Stimulated activated CD4-positive, alpha-beta T cell treated with anti-CD3 and anti-CD28 coated beads, Interleukin-12 subunit alpha, Interleukin-12 subunit beta, amount 100 ng/mL, for 24 hours (primary cell): ENCODE measurements at regions not wholly inside any gene's neighbourhood (a gene's known extent, or its start where the extent isn't known, plus 50 kb on each side); places are given as distances from the start of the nearest gene placed in this dataset.

Source experiments
- DNase-seq, 2 experiments: peaks; one replicate each; pipeline ENCODE4 v3.0.0-alpha.2; 2020; ENCODE audit warnings: low read depth in 2 of 2

- no peak for DNase-seq
These were observed 162.5 kb upstream of the SDK2 start for GRCh38 chr17:73806768-73807167.

- DNase-seq, result no peak
These were observed 169.0 kb upstream of the SDK2 start for GRCh38 chr17:73813201-73813600.

- DNase-seq, result no peak
These were observed 169.8 kb upstream of the SDK2 start for GRCh38 chr17:73814075-73814474.

- no peak for DNase-seq
These were observed 171.2 kb upstream of the SDK2 start for GRCh38 chr17:73815474-73815873.

GRCh38 chr17:73819440-73820395 is 175.5 kb upstream of the SDK2 start:
- no peak for DNase-seq

GRCh38 chr17:73820686-73821448 is 176.6 kb upstream of the SDK2 start:
- no peak for DNase-seq

- DNase-seq, result no peak
These were observed 177.4 kb upstream of the SDK2 start for GRCh38 chr17:73821665-73822064.

GRCh38 chr17:73822371-73822770 is 178.1 kb upstream of the SDK2 start:
- DNase-seq, result no peak

- DNase-seq, result no peak
These were observed 179.4 kb upstream of the SDK2 start for GRCh38 chr17:73823684-73824083.

GRCh38 chr17:73824321-73824720 is 180.1 kb upstream of the SDK2 start:
- DNase-seq, result no peak

- no peak for DNase-seq
These were observed 182.1 kb upstream of the SDK2 start for GRCh38 chr17:73826181-73826871.

- DNase-seq, result no peak
These were observed 182.6 kb upstream of the SDK2 start for GRCh38 chr17:73826872-73827228.

- DNase-seq, result no peak
These were observed 183.5 kb upstream of the SDK2 start for GRCh38 chr17:73827627-73828291.

GRCh38 chr17:73829676-73830280 is 185.5 kb upstream of the SDK2 start:
- no peak for DNase-seq

- no peak for DNase-seq
These were observed 187.5 kb upstream of the SDK2 start for GRCh38 chr17:73831699-73832098.

GRCh38 chr17:73833775-73834488 is 189.7 kb upstream of the SDK2 start:
- no peak for DNase-seq

- no peak for DNase-seq
These were observed 190.6 kb upstream of the SDK2 start for GRCh38 chr17:73834684-73835343.

- no peak for DNase-seq
These were observed 191.4 kb upstream of the SDK2 start for GRCh38 chr17:73835605-73836004.

GRCh38 chr17:73838815-73839214 is 194.6 kb upstream of the SDK2 start:
- no peak for DNase-seq

- no peak for DNase-seq
These were observed 196.6 kb upstream of the SDK2 start for GRCh38 chr17:73840829-73841228.
